RWPE2 (cell line): ENCODE measurements at regions not wholly inside any gene's neighbourhood (a gene's known extent, or its start where the extent isn't known, plus 50 kb on each side); places are given as distances from the start of the nearest gene placed in this dataset.

Experiments
- ATAC-seq: fragments of 200-7000 bp; cut with Tn5 transposase; 3 replicates; pipeline ENCODE4 v1.9.1; 2021; ENCODE audit warnings: low read depth
- DNase-seq: peaks from one replicate; pipeline ENCODE4 v3.0.0-alpha.2; 2020; ENCODE audit warnings: low spot score
- H3K27ac ChIP-seq: fragments of 450-650 bp; 2 replicates; pipeline ENCODE4 v1.5.1; 2017; ENCODE audit warnings: mild to moderate bottlenecking; ENCODE audit not compliant: poor library complexity, severe bottlenecking
- H3K27me3 ChIP-seq: fragments of 250-450 bp; sonication (Bioruptor Pico); 2 replicates; pipeline ENCODE4 v1.5.1; 2021; ENCODE audit warnings: mild to moderate bottlenecking, moderate library complexity; ENCODE audit not compliant: insufficient read depth, poor library complexity, severe bottlenecking
- H3K36me3 ChIP-seq: fragments of 250-450 bp; sonication (Bioruptor Pico); 2 replicates; pipeline ENCODE4 v1.5.1; 2020; ENCODE audit warnings: low read depth, mild to moderate bottlenecking, moderate library complexity
- H3K4me1 ChIP-seq: fragments of 250-450 bp; sonication (Bioruptor Pico); 2 replicates; pipeline ENCODE4 v1.5.1; 2021; ENCODE audit warnings: mild to moderate bottlenecking, moderate library complexity; ENCODE audit not compliant: insufficient read depth, poor library complexity, severe bottlenecking
- H3K4me3 ChIP-seq: fragments of 250-450 bp; sonication (Bioruptor Pico); 2 replicates; pipeline ENCODE4 v1.5.1; 2021; ENCODE audit warnings: mild to moderate bottlenecking, moderate library complexity; ENCODE audit not compliant: severe bottlenecking
- H3K9me3 ChIP-seq: fragments of 250-450 bp; sonication (Bioruptor Pico); 2 replicates; pipeline ENCODE4 v1.5.1; 2021; ENCODE audit warnings: mild to moderate bottlenecking, moderate library complexity; ENCODE audit not compliant: severe bottlenecking
- CTCF ChIP-seq: fragments of 450-650 bp; IDR thresholded peaks from one replicate; pipeline ENCODE4 v1.5.1; 2017; ENCODE audit warnings: mild to moderate bottlenecking, moderate library complexity; ENCODE audit not compliant: poor library complexity, severe bottlenecking

GRCh38 chr16:80460988-80461387 is 79.8 kb upstream of the DYNLRB2 start:
- H3K9me3 ChIP-seq: no peaks in the 10 kb centered on the region
- no peak overlapping the region for H3K4me3 ChIP-seq
- no peaks in the 10 kb centered on the region for H3K4me1 ChIP-seq
- DNase-seq (no peak), ATAC-seq (no peak)
- H3K36me3 ChIP-seq: no peaks in the 10 kb centered on the region
- peaks cover 8% of the 10 kb centered on the region for H3K27me3 ChIP-seq
- no peak for TF ChIP-seq CTCF
- H3K27ac ChIP-seq: no peak overlapping the region

DNA sequence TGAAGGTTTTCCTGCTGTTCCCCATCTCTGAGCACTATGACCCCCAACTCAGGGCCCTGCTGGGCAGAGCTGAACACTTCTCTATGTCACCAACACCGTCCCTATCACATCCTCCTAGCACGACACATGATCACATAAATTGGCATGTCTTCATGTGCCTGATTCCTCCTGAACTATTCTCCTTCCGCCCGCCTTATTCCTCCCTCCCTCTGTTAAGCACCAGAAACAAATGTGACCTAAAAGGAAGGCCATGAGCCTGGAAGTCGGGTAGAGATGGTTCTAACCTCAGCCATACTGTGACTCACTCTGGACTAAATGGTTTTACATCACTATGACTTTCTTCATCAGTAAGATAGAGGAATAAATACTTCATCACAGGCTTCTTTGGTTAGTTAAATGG is 80.8 kb upstream of the DYNLRB2 start:
- no peak for TF ChIP-seq CTCF
- H3K27me3 ChIP-seq: peaks cover 8% of the 10 kb centered on the region
- no peaks in the 10 kb centered on the region for H3K4me1 ChIP-seq
- no peak overlapping the region for H3K27ac ChIP-seq
- ATAC-seq (no peak), DNase-seq (no peak)
- H3K36me3 ChIP-seq: no peaks in the 10 kb centered on the region
- H3K9me3 ChIP-seq: no peaks in the 10 kb centered on the region
- H3K4me3 ChIP-seq: no peak overlapping the region

GRCh38 chr16:80459331-80459777 is 81.4 kb upstream of the DYNLRB2 start:
- Histone ChIP-seq H3K27ac (no peak overlapping the region), H3K36me3 (no peaks in the 10 kb centered on the region), H3K27me3 (peaks cover 8% of the 10 kb centered on the region), H3K4me1 (no peaks in the 10 kb centered on the region), H3K9me3 (no peaks in the 10 kb centered on the region), H3K4me3 (no peak overlapping the region)
- ATAC-seq (no peak), DNase-seq (no peak)
- no peak for TF ChIP-seq CTCF

GRCh38 chr16:80457871-80458270 is 82.9 kb upstream of the DYNLRB2 start:
- DNase-seq: no peak
- ATAC-seq: no peak
- Histone ChIP-seq H3K27me3 (peaks cover 8% of the 10 kb centered on the region), H3K9me3 (no peaks in the 10 kb centered on the region), H3K4me3 (no peak overlapping the region), H3K27ac (no peak overlapping the region), H3K4me1 (no peaks in the 10 kb centered on the region), H3K36me3 (no peaks in the 10 kb centered on the region)
- TF ChIP-seq CTCF: no peak

GRCh38 chr16:80454802-80455201 is 86.0 kb upstream of the DYNLRB2 start:
- DNase-seq (no peak), ATAC-seq (no peak)
- Histone ChIP-seq H3K27me3 (peaks cover 4% of the 10 kb centered on the region), H3K4me3 (no peak overlapping the region), H3K36me3 (no peaks in the 10 kb centered on the region), H3K4me1 (no peaks in the 10 kb centered on the region), H3K27ac (no peak overlapping the region), H3K9me3 (no peaks in the 10 kb centered on the region)
- no peak for TF ChIP-seq CTCF
